Ishikawa (cell line): ENCODE measurements at regions not wholly inside any gene's neighbourhood (a gene's known extent, or its start where the extent isn't known, plus 50 kb on each side); places are given as distances from the start of the nearest gene placed in this dataset.

Experiments
- CEBPB ChIP-seq: IDR thresholded peaks from 2 replicates; pipeline ENCODE4 v1.6.1; 2012
- EGR1 ChIP-seq: IDR thresholded peaks from 2 replicates; pipeline ENCODE4 v1.6.1; 2012
- EP300 ChIP-seq: IDR thresholded peaks from 2 replicates; pipeline ENCODE4 v1.6.1; 2012; ENCODE audit warnings: borderline replicate concordance
- FOXM1 ChIP-seq: IDR thresholded peaks from 2 replicates; pipeline ENCODE4 v1.6.1; 2012; ENCODE audit warnings: low read depth, borderline replicate concordance
- MAX ChIP-seq: IDR thresholded peaks from 2 replicates; pipeline ENCODE4 v1.6.1; 2012
- NFIC ChIP-seq: IDR thresholded peaks from 2 replicates; pipeline ENCODE4 v1.6.1; 2012
- RAD21 ChIP-seq: IDR thresholded peaks from 2 replicates; pipeline ENCODE4 v1.6.1; 2012; ENCODE audit warnings: low read depth
- TAF1 ChIP-seq: IDR thresholded peaks from 2 replicates; pipeline ENCODE4 v1.6.1; 2012; ENCODE audit warnings: low read depth, mild to moderate bottlenecking
- TCF12 ChIP-seq: IDR thresholded peaks from 2 replicates; pipeline ENCODE4 v1.6.1; 2012; ENCODE audit warnings: low read depth
- YY1 ChIP-seq: IDR thresholded peaks from 2 replicates; pipeline ENCODE4 v1.6.1; 2012; ENCODE audit warnings: low read depth
- TF ChIP-seq, protein P1 (sequence below): IDR thresholded peaks from 2 replicates; pipeline ENCODE4 v1.6.1; 2012; ENCODE audit warnings: low read depth, mild to moderate bottlenecking

GRCh38 chr9:91151718-91152095 is 210.0 kb downstream of the AUH start:
- TF ChIP-seq, protein P1, sequence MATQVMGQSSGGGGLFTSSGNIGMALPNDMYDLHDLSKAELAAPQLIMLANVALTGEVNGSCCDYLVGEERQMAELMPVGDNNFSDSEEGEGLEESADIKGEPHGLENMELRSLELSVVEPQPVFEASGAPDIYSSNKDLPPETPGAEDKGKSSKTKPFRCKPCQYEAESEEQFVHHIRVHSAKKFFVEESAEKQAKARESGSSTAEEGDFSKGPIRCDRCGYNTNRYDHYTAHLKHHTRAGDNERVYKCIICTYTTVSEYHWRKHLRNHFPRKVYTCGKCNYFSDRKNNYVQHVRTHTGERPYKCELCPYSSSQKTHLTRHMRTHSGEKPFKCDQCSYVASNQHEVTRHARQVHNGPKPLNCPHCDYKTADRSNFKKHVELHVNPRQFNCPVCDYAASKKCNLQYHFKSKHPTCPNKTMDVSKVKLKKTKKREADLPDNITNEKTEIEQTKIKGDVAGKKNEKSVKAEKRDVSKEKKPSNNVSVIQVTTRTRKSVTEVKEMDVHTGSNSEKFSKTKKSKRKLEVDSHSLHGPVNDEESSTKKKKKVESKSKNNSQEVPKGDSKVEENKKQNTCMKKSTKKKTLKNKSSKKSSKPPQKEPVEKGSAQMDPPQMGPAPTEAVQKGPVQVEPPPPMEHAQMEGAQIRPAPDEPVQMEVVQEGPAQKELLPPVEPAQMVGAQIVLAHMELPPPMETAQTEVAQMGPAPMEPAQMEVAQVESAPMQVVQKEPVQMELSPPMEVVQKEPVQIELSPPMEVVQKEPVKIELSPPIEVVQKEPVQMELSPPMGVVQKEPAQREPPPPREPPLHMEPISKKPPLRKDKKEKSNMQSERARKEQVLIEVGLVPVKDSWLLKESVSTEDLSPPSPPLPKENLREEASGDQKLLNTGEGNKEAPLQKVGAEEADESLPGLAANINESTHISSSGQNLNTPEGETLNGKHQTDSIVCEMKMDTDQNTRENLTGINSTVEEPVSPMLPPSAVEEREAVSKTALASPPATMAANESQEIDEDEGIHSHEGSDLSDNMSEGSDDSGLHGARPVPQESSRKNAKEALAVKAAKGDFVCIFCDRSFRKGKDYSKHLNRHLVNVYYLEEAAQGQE, result no peak
- TF ChIP-seq RAD21, result no peak
- no peak for TF ChIP-seq YY1
- TF ChIP-seq MAX, result no peak
- TF ChIP-seq CEBPB, result no peak
- TF ChIP-seq EGR1, result no peak
- TF ChIP-seq NFIC, result no peak
- TF ChIP-seq EP300, result no peak
- TF ChIP-seq TAF1, result no peak
- TF ChIP-seq FOXM1, result no peak
- TF ChIP-seq TCF12, result no peak
